GM19324 (cell line): ENCODE measurements at regions not wholly inside any gene's neighbourhood (a gene's known extent, or its start where the extent isn't known, plus 50 kb on each side); places are given as distances from the start of the nearest gene placed in this dataset.
"Not testable (repeated sequence)": the region's sequence is repeated elsewhere in the genome, so short reads cannot be mapped to it uniquely, and the experiment has no call there.

Source experiments
- ATAC-seq: cut with Tn5 transposase; IDR thresholded peaks from one replicate; pipeline ENCODE4 v1.9.1; 2021; ENCODE audit warnings: mild to moderate bottlenecking, moderate library complexity; ENCODE audit not compliant: unreplicated experiment, low FRiP score

DNA sequence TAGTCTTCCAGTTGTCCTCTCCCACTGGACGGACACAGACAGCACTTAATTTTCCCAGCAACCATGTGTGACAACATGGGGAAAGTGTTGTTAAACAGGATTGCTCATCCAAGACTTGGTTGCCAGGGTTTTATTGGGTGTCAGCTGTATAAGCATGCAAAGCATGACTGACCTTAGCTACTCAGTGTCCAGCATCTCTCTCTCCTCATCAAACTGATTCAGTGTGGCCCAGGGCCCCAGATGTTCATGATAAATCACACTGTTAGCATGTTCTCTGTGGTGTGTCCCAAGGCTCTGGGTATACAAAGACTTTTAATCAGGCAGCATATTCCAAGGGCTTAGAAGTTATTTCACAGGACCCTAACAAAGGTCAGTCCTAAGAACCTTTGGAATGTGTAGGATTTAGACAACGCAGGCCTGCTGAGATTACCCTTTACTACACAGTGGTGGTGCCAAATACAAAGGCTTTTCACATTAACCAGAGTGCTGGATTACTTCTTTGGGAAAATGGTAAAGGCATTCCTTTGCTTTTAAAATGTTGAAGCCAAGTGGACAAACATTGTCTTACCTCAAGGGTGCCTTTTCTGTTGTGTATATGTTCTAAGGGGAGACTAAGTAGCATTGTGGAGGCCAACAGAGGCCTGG lies 213.3 kb downstream of the GLUD2 start:
- no peak for ATAC-seq

DNA sequence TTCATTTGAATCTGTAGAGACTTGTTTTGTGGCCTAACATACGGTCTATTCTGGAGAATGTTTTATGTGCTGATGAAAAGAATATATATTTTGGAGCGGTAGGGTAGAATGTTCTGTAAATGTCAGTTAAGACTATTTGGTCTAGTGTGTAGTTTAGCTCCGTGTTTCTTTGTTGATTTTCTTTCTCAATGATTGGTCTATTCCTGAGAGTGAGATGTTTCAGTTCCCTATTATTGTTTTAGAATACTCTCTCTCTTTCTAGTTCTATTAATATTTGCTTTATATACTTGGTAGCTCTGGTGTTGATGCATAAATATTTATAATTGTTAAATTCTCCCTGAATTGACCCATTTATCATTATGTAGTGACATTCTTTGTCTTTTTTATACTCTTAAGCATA lies 236.5 kb downstream of the GLUD2 start:
- ATAC-seq, result no peak

DNA sequence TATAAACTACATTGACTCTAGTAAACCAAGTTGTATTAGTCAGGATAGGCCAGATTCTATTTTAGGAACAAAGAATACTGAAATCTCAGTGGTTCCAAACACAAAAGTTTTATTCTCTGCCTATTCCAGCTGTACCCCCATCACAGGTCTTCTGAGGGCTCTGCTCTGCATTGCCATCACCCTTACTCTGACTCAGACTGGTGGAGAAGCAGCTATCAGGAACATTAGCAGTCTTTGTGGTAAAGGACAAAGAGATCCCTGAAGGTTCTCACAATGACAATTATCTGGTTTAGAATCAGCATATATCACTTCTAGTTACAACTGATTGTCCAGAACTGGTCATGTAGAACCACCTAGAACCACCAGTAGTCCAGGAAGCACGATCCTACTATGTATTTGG lies 251.1 kb downstream of the GLUD2 start:
- ATAC-seq, result no peak

DNA sequence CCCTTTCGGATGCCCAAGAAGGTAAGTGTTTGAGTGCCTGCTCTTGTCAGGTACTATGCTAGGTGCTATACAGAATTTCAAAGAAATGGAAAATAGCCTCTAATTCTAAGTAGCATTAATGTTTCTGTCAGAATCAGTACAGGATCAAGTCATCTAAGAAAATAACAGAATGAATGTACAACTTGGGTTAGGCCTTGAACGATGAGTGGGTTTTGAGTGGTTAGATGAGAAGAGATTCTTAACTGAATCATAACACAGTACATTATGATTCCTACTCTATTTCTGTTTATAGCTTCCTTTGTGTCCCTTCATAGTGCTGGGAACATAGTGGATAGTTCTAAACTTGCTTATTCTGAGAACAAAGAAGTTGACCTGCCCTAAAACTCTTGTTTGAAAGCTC lies 253.9 kb downstream of the GLUD2 start:
- ATAC-seq, result no peak

DNA sequence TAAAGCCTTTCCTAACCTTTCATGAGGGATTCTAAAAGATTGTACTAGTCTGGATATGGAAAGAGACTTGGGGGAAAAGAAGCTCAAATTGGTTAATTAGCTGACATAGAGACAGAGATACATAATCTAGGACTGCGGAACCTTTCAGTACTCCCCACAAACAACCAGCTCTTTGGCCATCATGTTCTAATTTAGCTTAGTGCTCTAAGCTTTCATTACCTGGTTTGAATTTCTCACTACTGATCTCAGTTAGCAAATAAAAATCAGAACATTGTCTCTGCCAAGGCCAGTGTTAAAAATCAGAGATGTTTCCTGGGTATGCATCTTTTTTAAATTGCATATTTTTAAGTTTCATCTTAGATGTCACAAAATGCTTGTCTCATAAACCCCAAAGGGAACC lies 254.4 kb downstream of the GLUD2 start:
- ATAC-seq, result no peak

DNA sequence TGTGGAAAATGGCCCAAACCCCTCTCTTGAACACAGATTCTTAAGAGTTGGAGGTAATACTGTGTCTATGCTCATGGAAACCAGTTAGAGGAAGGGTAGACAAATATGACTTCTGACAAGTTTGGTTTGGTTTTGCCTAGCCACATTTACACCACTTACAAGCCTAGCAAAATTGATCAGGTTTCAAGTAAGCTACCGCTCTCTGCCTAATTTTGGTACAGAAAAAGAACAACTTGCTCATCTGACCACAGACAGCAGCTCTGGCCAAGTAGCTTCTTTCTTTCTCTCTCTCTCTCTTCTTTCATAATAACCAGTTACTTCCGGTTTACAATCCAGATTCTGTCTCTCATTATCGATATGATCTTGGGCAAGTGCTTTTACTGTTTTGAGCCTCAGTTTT lies 260.0 kb downstream of the GLUD2 start:
- ATAC-seq, result no peak

DNA sequence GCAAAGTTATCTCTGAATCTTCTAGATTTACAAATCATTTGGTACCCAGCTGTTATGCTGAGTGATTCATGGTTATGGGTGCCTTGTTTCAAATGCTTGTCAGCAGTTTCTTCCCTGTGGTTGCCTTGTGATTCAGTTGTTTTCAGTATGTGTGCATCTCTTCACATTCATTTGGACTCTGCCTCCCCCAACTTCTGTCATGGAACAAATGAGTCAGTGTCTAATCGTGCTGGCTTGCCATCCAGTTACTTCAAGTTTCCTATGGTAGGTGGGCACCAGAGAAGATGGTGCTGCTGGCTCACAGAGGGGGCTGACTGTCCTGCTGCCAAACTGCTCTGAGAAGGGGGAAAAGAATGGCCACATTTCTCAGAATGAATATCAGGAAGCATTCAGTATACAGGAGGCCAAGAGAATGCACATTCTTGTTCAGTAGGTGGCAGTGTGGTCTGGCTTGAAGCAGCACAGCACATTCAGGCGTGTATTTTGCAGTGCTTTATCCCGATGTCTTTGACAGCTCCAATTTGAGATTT lies 260.9 kb downstream of the GLUD2 start:
- peak; percentile 52 for ATAC-seq

DNA sequence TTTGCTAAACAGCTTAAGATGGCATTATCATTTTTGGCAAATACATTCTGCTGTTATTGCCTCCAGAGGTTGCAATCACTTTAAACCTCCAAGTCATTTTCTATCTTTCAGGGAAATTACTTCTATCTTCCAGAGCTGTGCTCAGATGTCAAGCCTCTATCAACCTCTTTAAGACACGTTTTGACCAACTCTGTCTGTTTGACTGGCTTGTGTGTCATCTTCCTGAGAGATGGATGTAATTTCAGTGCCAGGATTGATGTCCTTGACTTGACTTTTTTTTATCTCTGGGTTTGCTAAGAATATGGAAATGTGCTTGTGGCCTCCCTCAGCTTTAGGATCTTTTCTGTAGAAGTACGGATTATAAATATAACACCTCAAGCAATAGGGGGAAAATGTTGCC lies 263.4 kb downstream of the GLUD2 start:
- no peak for ATAC-seq

DNA sequence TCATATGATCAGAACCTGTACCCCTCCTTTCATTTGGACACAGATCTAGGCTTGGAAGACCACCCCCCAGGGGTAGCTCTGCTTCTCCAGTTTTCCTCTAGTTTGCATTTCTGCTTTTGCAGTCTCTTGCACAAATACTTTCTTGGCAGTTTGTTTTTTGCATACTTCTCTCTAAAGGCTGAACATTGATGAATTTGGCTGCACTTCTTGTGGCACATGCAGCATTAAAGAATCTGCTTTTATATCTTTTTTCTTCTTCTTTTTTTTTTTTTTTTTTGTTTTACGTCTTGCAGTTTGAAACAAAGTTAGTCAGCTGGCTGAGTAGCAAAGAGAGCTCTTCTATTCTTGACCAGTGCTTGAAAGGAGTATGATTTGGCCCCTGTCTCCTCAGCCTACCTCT lies 273.0 kb downstream of the GLUD2 start:
- no peak for ATAC-seq

DNA sequence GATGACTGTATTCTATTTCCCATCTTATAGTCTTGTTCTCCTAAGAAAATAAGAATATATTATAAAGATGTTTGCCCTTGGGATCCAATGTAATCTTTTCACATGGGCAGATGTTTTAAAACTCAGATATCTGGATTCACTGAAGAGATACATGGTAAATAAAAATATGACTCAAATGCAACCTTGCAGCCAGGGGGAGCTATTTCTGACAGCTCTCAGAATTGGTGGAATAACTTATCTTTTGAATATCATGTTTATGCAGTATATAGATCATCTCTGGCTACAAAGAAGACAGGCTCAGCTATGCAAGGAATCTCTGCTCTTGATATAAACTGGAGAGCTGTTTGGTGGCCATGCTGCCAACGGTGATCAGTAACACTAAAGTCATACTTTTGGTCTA lies 274.7 kb downstream of the GLUD2 start:
- ATAC-seq, result no peak

DNA sequence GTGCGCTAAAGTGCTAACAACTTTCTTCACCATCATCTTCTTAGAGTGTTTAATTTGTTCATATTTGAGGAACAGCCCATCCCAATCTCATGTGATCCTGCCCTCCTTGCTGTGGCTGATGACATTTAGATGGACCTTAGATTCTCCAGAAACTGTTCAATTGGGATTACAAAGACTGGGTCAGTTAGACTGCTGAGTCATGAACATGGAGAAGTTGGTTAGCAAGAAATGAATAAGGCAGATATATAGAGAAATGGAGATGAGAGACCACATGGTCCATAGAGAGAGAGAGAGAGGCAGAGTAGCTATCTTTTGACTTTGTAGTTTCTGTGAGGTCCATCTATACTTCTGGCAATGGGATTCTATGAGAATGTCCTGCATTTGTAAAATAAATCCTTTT lies 275.9 kb downstream of the GLUD2 start:
- no peak for ATAC-seq

DNA sequence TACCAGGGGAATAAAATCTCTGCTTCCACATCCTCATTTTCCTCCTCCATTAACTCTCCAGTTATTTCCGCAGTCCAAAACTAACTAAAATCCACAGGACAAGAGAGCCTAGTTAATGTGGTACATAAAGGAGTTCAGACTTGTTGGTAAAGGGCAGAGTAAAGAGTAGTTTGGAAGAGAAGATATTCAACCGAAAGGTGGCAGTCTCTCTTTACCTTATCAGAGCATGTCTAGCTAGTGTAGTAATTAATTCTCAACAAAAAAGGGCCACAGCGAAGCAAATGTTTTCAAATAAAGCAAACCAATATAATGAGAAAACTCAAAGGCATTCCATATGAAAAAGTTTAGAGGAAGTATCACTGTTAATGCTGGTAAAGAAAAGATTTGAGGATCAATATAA lies 286.5 kb downstream of the GLUD2 start:
- no peak for ATAC-seq

DNA sequence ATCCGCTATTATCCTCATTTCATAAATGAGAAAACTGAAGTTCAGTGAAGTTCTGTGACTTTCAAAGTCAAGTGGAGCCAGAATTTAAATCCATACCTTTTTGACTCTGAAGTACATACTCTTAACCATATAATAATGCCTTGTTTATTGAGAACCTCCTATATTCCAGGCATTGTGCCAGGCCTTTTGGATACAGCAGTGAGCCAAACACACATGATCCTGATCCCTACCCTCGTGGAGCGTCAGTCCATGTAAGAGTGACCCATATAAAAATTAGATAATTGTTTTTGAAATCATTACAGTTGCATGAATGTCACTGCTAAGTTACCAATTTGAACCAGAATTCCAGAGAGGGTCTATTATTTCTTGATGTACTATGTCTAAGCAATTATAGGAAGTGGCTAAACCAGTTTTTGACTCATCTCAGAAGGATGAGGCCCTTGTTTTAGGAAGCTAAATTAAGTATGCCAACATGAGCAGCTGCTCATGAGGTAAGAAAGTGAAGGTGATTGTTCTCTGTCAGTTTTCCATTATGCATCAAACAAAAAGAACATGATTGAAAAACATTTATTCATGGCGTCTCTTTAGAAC lies 289.5 kb downstream of the GLUD2 start:
- no peak for ATAC-seq

DNA sequence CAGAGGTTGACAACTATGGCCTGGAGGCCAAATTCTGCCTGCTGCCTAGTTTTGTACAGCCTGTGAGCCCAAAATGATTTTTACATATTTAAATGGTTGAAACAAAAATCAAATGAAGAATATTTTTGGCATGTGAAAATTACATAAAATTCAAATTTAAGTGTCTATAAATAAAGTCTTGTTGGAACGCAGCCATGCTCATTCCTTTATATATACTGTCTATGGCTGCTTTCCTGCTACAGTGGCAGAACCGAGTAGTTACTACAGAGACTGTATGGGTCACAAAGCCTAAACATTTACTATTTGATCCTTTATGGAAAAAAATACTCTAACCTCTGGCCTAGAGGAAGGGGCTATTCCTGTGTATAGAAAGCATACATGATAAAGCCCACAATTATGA lies 290.4 kb downstream of the GLUD2 start:
- ATAC-seq, result no peak

DNA sequence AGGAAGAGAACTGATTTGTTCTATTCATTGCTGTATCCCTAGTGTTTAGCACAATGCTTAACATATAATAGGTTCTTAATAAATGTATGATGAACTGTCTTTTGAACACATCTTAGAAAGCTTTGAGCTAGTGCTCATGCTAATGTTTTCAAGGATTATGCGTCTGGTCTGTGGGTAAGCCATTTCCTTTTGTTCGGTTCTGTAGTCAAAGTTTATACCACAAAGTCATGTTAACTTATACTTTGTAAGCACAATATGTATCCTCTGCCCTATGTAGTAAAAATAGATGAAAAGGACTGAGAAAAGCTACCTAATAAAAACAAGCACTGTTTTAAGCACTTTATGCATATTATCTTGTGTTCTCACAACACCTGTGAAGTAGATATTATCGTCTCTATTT lies 301.9 kb downstream of the GLUD2 start:
- ATAC-seq, result no peak

DNA sequence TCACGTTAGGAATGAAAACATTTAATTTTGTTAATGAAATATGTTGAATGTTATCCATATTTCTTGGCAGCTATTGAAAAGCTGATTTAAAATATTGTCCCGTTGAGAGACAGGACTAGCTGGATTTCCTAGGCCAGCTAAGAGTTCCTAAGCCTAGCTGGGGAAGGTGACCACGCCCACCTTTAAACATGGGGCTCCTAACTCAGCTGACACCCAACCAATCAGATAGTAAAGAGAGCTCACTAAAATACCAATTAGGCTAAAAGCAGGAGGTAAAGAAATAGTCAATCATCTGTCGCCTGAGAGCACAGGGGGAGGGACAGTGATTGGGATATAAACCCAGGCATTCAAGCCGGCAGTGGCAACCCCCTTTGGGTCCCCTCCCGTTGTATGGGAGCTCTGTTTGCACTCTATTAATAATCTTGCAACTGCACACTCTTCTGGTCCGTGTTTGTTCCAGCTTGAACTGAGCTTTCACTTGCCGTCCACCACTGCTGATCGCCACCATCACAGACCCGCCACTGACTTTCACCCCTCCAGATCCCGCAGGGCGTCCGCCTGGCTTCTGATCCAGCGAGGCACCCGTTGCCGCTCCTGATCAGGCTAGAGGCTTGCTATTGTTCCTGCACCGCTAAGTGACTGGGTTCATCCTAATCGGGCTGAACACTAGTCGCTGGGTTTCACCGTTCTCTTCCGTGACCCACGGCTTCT lies 308.9 kb downstream of the GLUD2 start:
- no peak for ATAC-seq

DNA sequence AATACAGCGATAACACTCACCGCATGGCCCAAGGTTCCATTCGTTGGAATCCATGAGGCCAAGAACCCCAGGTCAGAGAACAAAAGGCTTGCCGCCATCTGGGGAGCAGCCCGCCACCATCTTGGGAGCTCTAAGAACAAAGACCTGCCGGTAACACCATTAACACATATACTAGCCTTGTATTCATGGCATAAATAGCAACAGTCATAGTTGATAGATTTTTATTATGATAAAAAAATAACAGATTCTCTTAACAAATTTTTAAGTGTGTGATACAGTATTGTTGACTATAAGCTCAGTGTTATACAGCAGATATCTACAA lies 309.4 kb downstream of the GLUD2 start:
- ATAC-seq, result no peak

DNA sequence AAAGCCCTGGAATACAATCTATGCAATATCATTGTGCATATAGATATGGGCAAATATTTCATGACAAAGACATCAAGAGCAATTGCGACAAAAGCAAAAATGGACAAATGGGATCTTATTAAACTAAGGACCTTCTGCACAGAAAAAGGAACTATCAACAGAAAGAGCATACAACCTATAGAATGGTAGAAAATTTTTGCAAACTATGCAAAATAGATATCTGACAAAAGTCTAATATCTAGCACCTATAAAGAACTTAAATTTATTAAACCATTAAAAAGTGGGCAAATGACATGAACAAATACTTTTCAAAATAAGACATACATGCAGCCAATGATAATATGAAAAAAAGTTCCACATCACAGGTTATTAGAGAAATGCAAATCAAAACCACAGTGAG lies 312.9 kb downstream of the GLUD2 start:
- no peak for ATAC-seq

DNA sequence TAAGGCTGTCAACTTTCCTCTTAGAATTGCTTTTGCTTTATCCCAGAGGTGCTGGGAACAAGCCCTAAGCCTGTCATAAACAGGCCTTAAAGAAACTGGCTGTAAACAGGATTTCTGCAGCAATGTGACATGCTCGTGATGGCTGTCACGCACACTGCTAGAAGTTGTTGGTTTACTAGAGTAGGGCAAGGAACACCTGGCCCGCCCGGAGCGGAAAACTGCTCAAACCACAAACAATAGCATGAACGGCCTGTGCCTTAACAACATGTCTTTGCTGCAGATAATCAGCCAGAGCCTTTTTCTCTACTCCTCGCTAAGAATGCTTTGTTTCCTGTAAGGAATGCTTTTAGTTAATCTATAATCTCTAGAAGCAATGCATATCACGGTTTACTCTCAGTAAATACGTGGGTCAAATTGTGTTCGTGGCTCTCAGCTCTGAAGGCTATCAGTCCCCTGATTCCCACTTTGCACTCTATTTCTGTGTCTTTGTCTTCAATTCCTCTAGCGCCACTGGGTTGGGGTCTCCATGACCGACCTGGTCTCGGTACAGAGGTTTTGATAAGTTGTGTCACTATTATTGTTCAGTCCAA lies 318.3 kb downstream of the GLUD2 start:
- ATAC-seq, result no peak

DNA sequence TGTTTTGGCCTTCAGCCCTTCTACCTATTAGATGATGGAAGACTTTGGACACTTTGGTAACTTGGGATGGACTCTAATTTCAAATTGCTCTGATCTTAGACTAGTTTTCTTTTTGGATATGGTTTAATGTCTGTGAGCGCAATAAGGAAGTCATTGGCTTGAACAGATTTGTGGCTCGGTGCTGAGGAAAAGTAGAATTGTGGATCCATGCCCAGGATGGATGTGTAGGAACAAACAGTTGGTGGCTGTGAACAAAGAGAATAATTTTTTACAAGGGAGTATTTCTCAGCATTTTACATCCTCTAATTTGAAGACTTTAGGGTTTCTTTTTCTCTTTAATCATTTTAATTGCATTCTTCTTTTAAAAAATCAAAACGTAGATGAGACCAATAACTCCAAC lies 327.1 kb downstream of the GLUD2 start:
- ATAC-seq, result no peak

DNA sequence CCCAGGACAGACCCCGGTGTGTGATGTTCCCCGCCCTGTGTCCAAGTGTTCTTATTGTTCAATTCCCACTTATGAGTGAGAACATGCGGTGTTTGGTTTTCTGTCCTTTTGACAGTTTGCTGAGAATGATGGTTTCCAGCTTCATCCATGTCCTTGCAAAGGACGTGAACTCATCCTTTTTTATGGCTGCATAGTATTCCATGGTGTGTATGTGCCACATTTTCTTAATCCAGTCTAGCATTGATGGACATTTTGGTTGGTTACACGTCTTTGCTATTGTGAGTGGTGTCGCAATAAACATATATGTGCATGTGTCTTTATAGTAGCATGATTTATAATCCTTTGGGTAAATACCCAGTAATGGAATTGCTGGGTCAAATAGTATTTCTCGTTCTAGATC lies 334.5 kb downstream of the GLUD2 start:
- ATAC-seq, result not testable (repeated sequence)
